ENCODE measurements at regions not wholly inside any gene's neighbourhood (a gene's known extent, or its start where the extent isn't known, plus 50 kb on each side); places are given as distances from the start of the nearest gene placed in this dataset.

- TF ChIP-seq CTCF (conservative IDR thresholded peaks at IDR 0.05; ENCODE audit: low read depth, low read length) = no peak
- no peak for DNase-seq (ENCODE audit: low read depth)
- no peak overlapping the region for H3K4me3 ChIP-seq (ENCODE audit: low read depth, low read length)
Measured at GRCh38 chr2:210816769-210817168, 260.4 kb downstream of the CPS1 start.

GRCh38 chr2:210818473-210818872, 262.1 kb downstream of the CPS1 start:
- no peak for TF ChIP-seq CTCF (conservative IDR thresholded peaks at IDR 0.05; ENCODE audit: low read depth, low read length)
- no peak overlapping the region for H3K4me3 ChIP-seq (ENCODE audit: low read depth, low read length)
- DNase-seq (ENCODE audit: low read depth) = no peak

- no peak overlapping the region for H3K4me3 ChIP-seq (ENCODE audit: low read depth, low read length)
- no peak for DNase-seq (ENCODE audit: low read depth)
- TF ChIP-seq CTCF (conservative IDR thresholded peaks at IDR 0.05; ENCODE audit: low read depth, low read length) = no peak
Measured at GRCh38 chr2:210833403-210833802, 277.0 kb downstream of the CPS1 start.

- DNase-seq (ENCODE audit: low read depth) = no peak
- TF ChIP-seq CTCF (conservative IDR thresholded peaks at IDR 0.05; ENCODE audit: low read depth, low read length) = no peak
Measured at GRCh38 chr2:210839034-210839433, 282.6 kb downstream of the CPS1 start.

GRCh38 chr2:210839450-210839849, 283.1 kb downstream of the CPS1 start:
- TF ChIP-seq CTCF (conservative IDR thresholded peaks at IDR 0.05; ENCODE audit: low read depth, low read length) = no peak
- no peak overlapping the region for H3K4me3 ChIP-seq (ENCODE audit: low read depth, low read length)
- DNase-seq (ENCODE audit: low read depth) = no peak

More at GRCh38 chr2:210839034-210839433, 282.6 kb downstream of the CPS1 start:
- no peak overlapping the region for H3K4me3 ChIP-seq (ENCODE audit: low read depth, low read length)

GRCh38 chr2:210842896-210843295, 286.5 kb downstream of the CPS1 start:
- DNase-seq (ENCODE audit: low read depth) = no peak
- TF ChIP-seq CTCF (conservative IDR thresholded peaks at IDR 0.05; ENCODE audit: low read depth, low read length) = no peak
- no peak overlapping the region for H3K4me3 ChIP-seq (ENCODE audit: low read depth, low read length)

- no peak for TF ChIP-seq CTCF (conservative IDR thresholded peaks at IDR 0.05; ENCODE audit: low read depth, low read length)
- H3K4me3 ChIP-seq (ENCODE audit: low read depth, low read length) = no peak overlapping the region
- DNase-seq (ENCODE audit: low read depth) = no peak
Measured at GRCh38 chr2:210844016-210844415, 287.6 kb downstream of the CPS1 start.
